ENCODE measurements at regions not wholly inside any gene's neighbourhood (a gene's known extent, or its start where the extent isn't known, plus 50 kb on each side); places are given as distances from the start of the nearest gene placed in this dataset.

DNA sequence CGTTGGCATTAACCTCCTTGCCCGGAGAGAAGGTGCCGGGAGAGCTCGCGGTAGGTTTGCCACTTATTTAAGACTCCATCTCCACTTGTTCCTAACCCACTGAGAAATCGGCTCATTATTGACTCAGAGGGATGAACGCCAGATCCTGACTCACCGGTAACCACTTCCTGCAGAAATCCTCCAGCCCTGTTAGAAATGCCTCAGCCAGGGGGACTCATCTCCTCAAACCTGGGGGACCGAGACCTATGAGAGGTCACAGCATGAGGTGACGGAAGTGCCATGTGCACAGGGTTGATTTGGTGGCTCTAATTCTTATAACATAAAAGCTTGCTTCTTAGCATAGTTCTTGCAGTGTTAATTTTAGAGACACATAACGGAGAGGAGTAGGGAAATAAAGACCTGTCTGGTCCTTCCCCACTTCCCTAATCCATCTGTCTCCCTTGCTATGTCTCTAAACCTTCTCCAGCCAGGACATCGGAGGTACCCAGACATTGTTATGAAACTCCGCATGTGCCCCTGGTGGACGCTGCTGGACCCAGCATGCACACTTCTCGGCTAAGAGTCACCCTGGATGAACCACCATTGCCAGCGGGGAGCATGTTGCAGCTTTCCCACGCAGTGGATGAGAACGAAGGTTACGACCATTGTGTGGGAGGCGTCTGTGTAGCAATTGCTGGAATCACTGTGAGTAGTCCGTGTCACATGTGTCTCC lies 158.9 kb downstream of the EFNB2 start:
- no peak overlapping the region for H3K4me3 ChIP-seq (ENCODE audit: low read depth, poor library complexity, severe bottlenecking)
- 77 to 79% methylated on average over 21 of the region's 21 CpGs for WGBS, 2 donors
- intact Hi-C loops (cut with DNase I; ENCODE audit: low total_unique reads): no loop called here
- no peak for TF ChIP-seq POLR2A (IDR thresholded peaks at IDR 0.05)
- DNase-seq (ENCODE audit: low spot score in 2 of 2): no peak

DNA sequence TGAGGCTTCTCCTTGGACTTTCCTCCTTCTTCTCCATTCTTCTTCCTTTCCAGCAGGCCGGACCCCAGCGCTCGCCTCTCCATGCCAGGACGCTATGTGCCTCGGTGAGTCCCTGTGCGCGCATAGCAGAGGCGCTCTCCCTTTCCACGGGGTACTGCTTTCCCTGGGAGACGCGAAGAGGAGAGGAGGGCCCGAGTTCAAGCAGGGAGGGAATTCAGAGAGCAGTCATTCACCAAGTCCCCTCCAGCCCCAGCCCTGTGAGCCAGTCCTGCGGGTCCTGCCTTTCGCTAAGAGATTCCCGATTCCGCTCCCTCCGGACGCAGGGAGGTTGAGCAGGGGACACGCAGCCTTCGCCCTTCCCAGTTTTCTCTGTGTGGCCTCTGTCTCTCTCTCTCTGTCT lies 160.4 kb downstream of the EFNB2 start:
- 98 to 99% methylated on average over 20 of the region's 20 CpGs for WGBS, 2 donors
- DNase-seq (ENCODE audit: low spot score in 2 of 2): no peak
- H3K4me3 ChIP-seq (ENCODE audit: low read depth, poor library complexity, severe bottlenecking): no peak overlapping the region
- intact Hi-C loops (cut with DNase I; ENCODE audit: low total_unique reads): no loop called here
- no peak for TF ChIP-seq POLR2A (IDR thresholded peaks at IDR 0.05)
- TF ChIP-seq, protein P1, sequence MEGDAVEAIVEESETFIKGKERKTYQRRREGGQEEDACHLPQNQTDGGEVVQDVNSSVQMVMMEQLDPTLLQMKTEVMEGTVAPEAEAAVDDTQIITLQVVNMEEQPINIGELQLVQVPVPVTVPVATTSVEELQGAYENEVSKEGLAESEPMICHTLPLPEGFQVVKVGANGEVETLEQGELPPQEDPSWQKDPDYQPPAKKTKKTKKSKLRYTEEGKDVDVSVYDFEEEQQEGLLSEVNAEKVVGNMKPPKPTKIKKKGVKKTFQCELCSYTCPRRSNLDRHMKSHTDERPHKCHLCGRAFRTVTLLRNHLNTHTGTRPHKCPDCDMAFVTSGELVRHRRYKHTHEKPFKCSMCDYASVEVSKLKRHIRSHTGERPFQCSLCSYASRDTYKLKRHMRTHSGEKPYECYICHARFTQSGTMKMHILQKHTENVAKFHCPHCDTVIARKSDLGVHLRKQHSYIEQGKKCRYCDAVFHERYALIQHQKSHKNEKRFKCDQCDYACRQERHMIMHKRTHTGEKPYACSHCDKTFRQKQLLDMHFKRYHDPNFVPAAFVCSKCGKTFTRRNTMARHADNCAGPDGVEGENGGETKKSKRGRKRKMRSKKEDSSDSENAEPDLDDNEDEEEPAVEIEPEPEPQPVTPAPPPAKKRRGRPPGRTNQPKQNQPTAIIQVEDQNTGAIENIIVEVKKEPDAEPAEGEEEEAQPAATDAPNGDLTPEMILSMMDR (IDR thresholded peaks at IDR 0.05): no peak

DNA sequence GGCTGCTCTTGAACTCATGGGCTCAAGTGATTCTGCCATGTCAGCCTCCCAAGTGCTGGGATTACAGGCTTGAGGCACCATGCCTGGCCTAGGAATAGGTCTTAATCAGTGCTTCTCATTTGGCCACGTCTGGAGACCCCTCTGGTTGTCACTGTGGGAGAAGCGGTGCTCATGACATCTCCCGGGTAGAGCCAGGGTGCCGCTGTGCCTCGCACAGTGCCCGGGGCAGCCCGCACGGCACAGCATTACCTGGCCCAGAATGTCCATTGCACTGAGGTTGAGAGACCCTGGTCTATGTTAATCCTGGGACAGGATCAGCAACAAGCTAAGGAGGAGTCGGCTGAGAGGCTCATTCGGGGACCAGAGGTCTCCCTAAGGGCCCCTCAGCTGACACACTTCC lies 160.8 kb downstream of the EFNB2 start:
- intact Hi-C loops (cut with DNase I; ENCODE audit: low total_unique reads): no loop called here
- WGBS, 2 donors: 91 to 95% methylated on average over 10 of the region's 10 CpGs
- TF ChIP-seq, protein P1 (IDR thresholded peaks at IDR 0.05): no peak
- TF ChIP-seq POLR2A (IDR thresholded peaks at IDR 0.05): no peak
- no peak for DNase-seq (ENCODE audit: low spot score in 2 of 2)
- H3K4me3 ChIP-seq (ENCODE audit: low read depth, poor library complexity, severe bottlenecking): no peak overlapping the region

DNA sequence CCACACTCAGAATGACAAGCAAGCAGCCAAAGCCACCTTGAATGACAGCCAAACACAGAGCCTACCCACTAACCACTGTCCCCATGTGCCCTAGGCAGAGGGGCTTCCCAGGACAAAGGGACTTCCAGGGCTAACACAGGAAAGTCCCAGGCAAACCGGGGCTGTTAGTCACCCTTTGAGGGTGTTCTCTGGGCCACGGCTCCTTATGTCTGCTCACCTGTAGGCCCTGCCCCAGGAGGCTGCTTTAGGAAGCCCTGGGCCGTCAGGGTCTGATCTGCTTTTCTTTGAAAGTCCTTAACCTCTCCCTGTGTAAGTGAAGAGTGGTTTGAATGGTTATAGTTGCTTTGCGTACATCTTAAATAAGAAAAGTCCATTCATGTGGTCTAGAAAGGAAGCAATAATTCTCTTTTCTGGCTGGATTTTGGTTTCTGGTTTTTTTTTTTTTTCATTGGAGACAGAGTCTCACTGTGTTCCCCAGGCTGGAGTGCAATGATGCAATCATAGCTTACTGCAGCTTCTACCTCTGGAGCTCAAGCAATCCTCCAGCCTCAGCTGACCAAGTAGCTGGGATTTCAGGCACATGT lies 161.4 kb downstream of the EFNB2 start:
- WGBS, 2 donors: 50 to 55% methylated on average over 3 to 4 of the region's 4 CpGs
- no peak for DNase-seq (ENCODE audit: low spot score in 2 of 2)
- TF ChIP-seq POLR2A (IDR thresholded peaks at IDR 0.05): no peak
- TF ChIP-seq, protein P1 (IDR thresholded peaks at IDR 0.05): no peak
- intact Hi-C loops (cut with DNase I; ENCODE audit: low total_unique reads): no loop called here
- no peak overlapping the region for H3K4me3 ChIP-seq (ENCODE audit: low read depth, poor library complexity, severe bottlenecking)

DNA sequence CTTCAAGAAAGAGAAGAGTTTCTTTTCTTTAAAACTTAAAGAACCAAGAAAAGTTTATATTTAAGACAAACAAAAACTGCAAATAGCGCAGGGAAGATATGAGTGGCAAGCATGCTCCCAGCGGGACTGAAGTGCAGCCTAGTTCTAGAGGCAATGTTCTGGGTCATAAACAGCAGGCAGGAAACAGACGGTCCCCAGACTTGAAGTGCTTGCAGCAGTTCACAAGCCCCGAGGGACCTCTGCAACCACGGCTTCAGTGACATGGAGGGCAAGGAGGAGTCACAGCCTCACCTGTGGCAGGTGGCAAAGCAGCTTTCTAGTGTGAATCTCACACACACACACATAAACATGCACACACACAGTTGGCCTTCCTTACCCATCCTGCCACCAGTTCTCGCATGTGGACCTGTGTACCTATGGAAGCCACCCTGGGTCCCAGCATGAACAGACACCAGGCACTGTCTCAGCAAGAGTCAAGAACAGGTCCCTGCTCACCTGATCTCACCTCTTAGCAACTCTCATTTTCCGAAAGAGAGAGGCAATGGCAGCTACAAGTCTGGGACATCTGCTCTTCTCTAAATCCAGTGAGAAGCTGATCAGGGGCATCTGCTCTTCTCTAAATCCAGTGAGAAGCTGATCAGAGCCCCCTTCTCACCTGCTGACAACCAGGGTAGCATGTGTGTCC lies 162.0 kb downstream of the EFNB2 start:
- 44 to 47% methylated on average over 7 of the region's 7 CpGs for WGBS, 2 donors
- no peak overlapping the region for H3K4me3 ChIP-seq (ENCODE audit: low read depth, poor library complexity, severe bottlenecking)
- no peak for DNase-seq (ENCODE audit: low spot score in 2 of 2)
- intact Hi-C loops (cut with DNase I; ENCODE audit: low total_unique reads): no loop called here
- TF ChIP-seq POLR2A (IDR thresholded peaks at IDR 0.05): no peak
- TF ChIP-seq, protein P1 (IDR thresholded peaks at IDR 0.05): no peak

Measured in lower leg skin (tissue), 4 donors.